H1 (cell line): ENCODE measurements at regions not wholly inside any gene's neighbourhood (a gene's known extent, or its start where the extent isn't known, plus 50 kb on each side); places are given as distances from the start of the nearest gene placed in this dataset.

ENCODE experiments used
- CTCF ChIA-PET: fragments of 300-600 bp; sonication (Branson Sonifier 250); formaldehyde crosslinking; loops from one replicate; lab custom pipeline; 2021; ENCODE audit not compliant: partially characterized antibody; lab: Charles Lee
- POLR2A ChIA-PET: fragments of 300-600 bp; sonication (Branson Sonifier 250); formaldehyde crosslinking; loops from one replicate; lab custom pipeline; 2021; ENCODE audit warnings: inconsistent platforms; ENCODE audit not compliant: partially characterized antibody; lab: Charles Lee
- DNase-seq, 2 experiments: peaks; one replicate each; pipeline versions ENCODE4 v3.0.0 to v3.0.0-alpha.2; 2010 to 2022; ENCODE audit warnings: low spot score in 2 of 2, low read depth in 1 of 2, mixed read lengths in 1 of 2
- FAIRE-seq: peaks from 2 replicates; lab custom pipeline; 2011; peaks lifted over from hg19 to GRCh38; lab: Jason Lieb, UNC
- H2AFZ ChIP-seq: 2 replicates; pipeline ENCODE4 v1.8.1; 2012; ENCODE audit warnings: low read length, inconsistent platforms
- H2AK5ac ChIP-seq: 2 replicates; pipeline ENCODE4 v1.6.1; 2013; ENCODE audit warnings: low read depth, low read length
- H2BK120ac ChIP-seq: replicated peaks from 2 replicates; pipeline ENCODE3; 2013; ENCODE audit warnings: low read depth, low read length, inconsistent platforms
- H2BK12ac ChIP-seq: 2 replicates; pipeline ENCODE4 v1.6.1; 2013; ENCODE audit warnings: low read depth, low read length
- H2BK15ac ChIP-seq: 2 replicates; pipeline ENCODE4 v1.6.1; 2013; ENCODE audit warnings: low read length
- H2BK20ac ChIP-seq: 2 replicates; pipeline ENCODE4 v1.6.1; 2013; ENCODE audit warnings: low read length
- H2BK5ac ChIP-seq: 2 replicates; pipeline ENCODE4 v1.6.1; 2013; ENCODE audit warnings: low read depth, low read length
- H3K14ac ChIP-seq: 2 replicates; pipeline ENCODE4 v1.6.1; 2013; ENCODE audit warnings: inconsistent platforms; ENCODE audit not compliant: insufficient read length
- H3K18ac ChIP-seq: 2 replicates; pipeline ENCODE4 v1.6.1; 2013; ENCODE audit warnings: low read length; ENCODE audit errors: extremely low read depth
- H3K23ac ChIP-seq: 2 replicates; pipeline ENCODE4 v1.6.1; 2013; ENCODE audit warnings: inconsistent platforms; ENCODE audit not compliant: insufficient read length
- H3K23me2 ChIP-seq: 2 replicates; pipeline ENCODE4 v1.6.1; 2013; ENCODE audit warnings: low read depth, low read length
- H3K27ac ChIP-seq: 2 replicates; pipeline ENCODE4 v1.6.1; 2011; ENCODE audit warnings: low read depth, low read length, inconsistent platforms
- H3K27me3 ChIP-seq, 4 experiments: replicated peaks in 1 of 4; 1 replicate in 1 of 4; 2 replicates in 3 of 4; pipeline versions ENCODE4 v1.6.1 to v1.8.1; 2011 to 2013; ENCODE audit warnings: low read length in 3 of 4, mild to moderate bottlenecking in 3 of 4, inconsistent platforms in 2 of 4, mixed read lengths in 2 of 4, moderate library complexity in 1 of 4; ENCODE audit not compliant: control insufficient read depth in 3 of 4, insufficient read depth in 3 of 4; ENCODE audit errors: extremely low read depth in 1 of 4
- H3K36me3 ChIP-seq, 4 experiments: 2 replicates each; pipeline versions ENCODE4 v1.6.1 to v1.8.1; 2011 to 2013; ENCODE audit warnings: mild to moderate bottlenecking in 4 of 4, low read length in 3 of 4, moderate library complexity in 2 of 4, control low read depth in 1 of 4, inconsistent platforms in 1 of 4; ENCODE audit not compliant: insufficient read depth in 4 of 4, control insufficient read depth in 2 of 4
- H3K4ac ChIP-seq: replicated peaks from 2 replicates; pipeline ENCODE3; 2013; ENCODE audit warnings: low read length, low read depth, mixed read lengths, inconsistent platforms; ENCODE audit not compliant: insufficient read length
- H3K4me1 ChIP-seq, 4 experiments: replicated peaks in 1 of 4; 1 replicate in 1 of 4; 2 replicates in 3 of 4; pipeline versions ENCODE4 v1.6.1 to v1.8.1; 2011 to 2013; ENCODE audit warnings: low read length in 3 of 4, inconsistent platforms in 2 of 4, mixed read lengths in 1 of 4; ENCODE audit not compliant: insufficient read depth in 4 of 4, control insufficient read depth in 3 of 4
- H3K4me2 ChIP-seq, 2 experiments: 2 replicates each; pipeline versions ENCODE4 v1.6.1 to v1.8.1; 2011 to 2013; ENCODE audit warnings: low read depth in 2 of 2, low read length in 2 of 2, control low read depth in 1 of 2, inconsistent platforms in 1 of 2, mild to moderate bottlenecking in 1 of 2; ENCODE audit not compliant: insufficient read depth in 1 of 2
- H3K4me3 ChIP-seq, 4 experiments: fragments of 200-600, 300-600 bp in 1 of 4; sonication (generic), shearing (Covaris generic), sonication (Bioruptor Twin) in 1 of 4; 2 replicates each; pipeline versions ENCODE4 v1.5.1 to v1.8.1; 2011 to 2016; ENCODE audit warnings: low read length in 4 of 4, low read depth in 3 of 4, control low read depth in 2 of 4, inconsistent platforms in 2 of 4, mild to moderate bottlenecking in 2 of 4, mixed read lengths in 1 of 4, moderate library complexity in 1 of 4; ENCODE audit not compliant: insufficient read depth in 2 of 4; ENCODE audit errors: extremely low read depth in 1 of 4
- H3K56ac ChIP-seq: replicated peaks from 2 replicates; pipeline ENCODE3; 2013; ENCODE audit warnings: low read depth, mild to moderate bottlenecking, mixed read lengths, low read length, inconsistent platforms; ENCODE audit not compliant: insufficient read length
- H3K79me1 ChIP-seq: 2 replicates; pipeline ENCODE4 v1.6.1; 2013; ENCODE audit warnings: low read depth, low read length, control low read depth
- H3K79me2 ChIP-seq, 2 experiments: 2 replicates each; pipeline versions ENCODE4 v1.6.1 to v1.8.1; 2012 to 2013; ENCODE audit warnings: low read length in 2 of 2, mild to moderate bottlenecking in 2 of 2, inconsistent platforms in 1 of 2; ENCODE audit not compliant: insufficient read depth in 2 of 2, control insufficient read depth in 1 of 2
- H3K9ac ChIP-seq, 4 experiments: replicated peaks in 1 of 4; 1 replicate in 1 of 4; 2 replicates in 3 of 4; pipeline versions ENCODE4 v1.6.1 to v1.8.1; 2011 to 2013; ENCODE audit warnings: low read depth in 3 of 4, low read length in 3 of 4, control low read depth in 2 of 4, mild to moderate bottlenecking in 2 of 4, moderate library complexity in 2 of 4, inconsistent platforms in 1 of 4; ENCODE audit errors: extremely low read depth in 1 of 4
- H3K9me3 ChIP-seq, 2 experiments: 2 replicates each; pipeline versions ENCODE4 v1.6.1 to v1.8.1; 2012 to 2013; ENCODE audit warnings: mild to moderate bottlenecking in 2 of 2, moderate library complexity in 2 of 2, control low read depth in 1 of 2, inconsistent platforms in 1 of 2, low read depth in 1 of 2, low read length in 1 of 2, mixed read lengths in 1 of 2; ENCODE audit not compliant: insufficient read depth in 2 of 2
- H4K20me1 ChIP-seq, 2 experiments: replicated peaks in 1 of 2; 2 replicates each; pipeline versions ENCODE3 to v1.8.1; 2011 to 2013; ENCODE audit warnings: inconsistent platforms in 2 of 2, low read length in 2 of 2, mild to moderate bottlenecking in 1 of 2; ENCODE audit not compliant: insufficient read depth in 2 of 2, control insufficient read depth in 1 of 2
- H4K5ac ChIP-seq: 2 replicates; pipeline ENCODE4 v1.6.1; 2013; ENCODE audit warnings: low read length, low read depth, mixed read lengths, inconsistent platforms; ENCODE audit not compliant: insufficient read length
- H4K8ac ChIP-seq: 2 replicates; pipeline ENCODE4 v1.8.0; 2013; ENCODE audit warnings: mild to moderate bottlenecking, moderate library complexity, low read length, inconsistent platforms; ENCODE audit not compliant: insufficient read depth; ENCODE audit errors: extremely low read depth
- H4K91ac ChIP-seq: replicated peaks from 2 replicates; pipeline ENCODE3; 2013; ENCODE audit warnings: low read length, mixed read lengths, inconsistent platforms; ENCODE audit not compliant: insufficient read length
- BACH1 ChIP-seq: IDR thresholded peaks from 2 replicates; pipeline ENCODE4 v1.6.1; 2012; ENCODE audit warnings: low read length, improper control_type of control experiment
- BCL11A ChIP-seq, 2 experiments: IDR thresholded peaks; one replicate each; pipeline ENCODE4 v1.6.1; 2011; ENCODE audit warnings: low read depth in 2 of 2, low read length in 2 of 2, mild to moderate bottlenecking in 2 of 2
- BRCA1 ChIP-seq: IDR thresholded peaks from 2 replicates; pipeline ENCODE4 v1.6.1; 2012; ENCODE audit warnings: low read depth, low read length, improper control_type of control experiment
- CTBP2 ChIP-seq: IDR thresholded peaks from 2 replicates; pipeline ENCODE4 v1.7.0; 2011; ENCODE audit warnings: borderline replicate concordance, mild to moderate bottlenecking, moderate library complexity, mixed read lengths, low read length; ENCODE audit not compliant: insufficient read depth, insufficient read length
- EGR1 ChIP-seq: IDR thresholded peaks from 2 replicates; pipeline ENCODE4 v1.6.1; 2011; ENCODE audit warnings: low read depth, low read length, borderline replicate concordance
- EZH2 ChIP-seq: fragments of 200-600 bp; sonication (generic); IDR thresholded peaks from 2 replicates; pipeline ENCODE4 v1.7.1; 2012; ENCODE audit warnings: low read depth, mild to moderate bottlenecking, moderate library complexity, low read length, inconsistent platforms; ENCODE audit not compliant: severe bottlenecking
- KDM5A ChIP-seq: fragments of 200-600 bp; IDR thresholded peaks from 2 replicates; pipeline ENCODE4 v1.7.1; 2012; ENCODE audit warnings: mild to moderate bottlenecking, low read length, inconsistent platforms, mixed read lengths
- SIRT6 ChIP-seq: IDR thresholded peaks from one replicate; pipeline ENCODE4 v1.7.1; 2012; ENCODE audit warnings: low read length, inconsistent platforms
- SP1 ChIP-seq: IDR thresholded peaks from 2 replicates; pipeline ENCODE4 v1.6.1; 2011; ENCODE audit warnings: low read depth, low read length
- ZNF274 ChIP-seq: IDR thresholded peaks from 2 replicates; pipeline ENCODE4 v1.7.0; 2012; ENCODE audit warnings: low read length, borderline replicate concordance; ENCODE audit errors: extremely low read depth
- WGBS, 2 experiments: shearing (Covaris generic) in 1 of 2; methylation state at CpG; one replicate each; pipeline versions ENCODE4 v1.1.6 to v1.1.7; 2013 to 2015; ENCODE audit warnings: low lambda C conversion rate in 2 of 2, mixed read lengths in 2 of 2, inconsistent platforms in 1 of 2, low coverage in 1 of 2, missing lambda C conversion rate in 1 of 2; ENCODE audit not compliant: insufficient replicate concordance in 2 of 2, insufficient coverage in 1 of 2, insufficient read length in 1 of 2; ENCODE audit errors: extremely low coverage in 1 of 2, missing lambda C conversion rate in 1 of 2; 5-methylcytosine and 5-hydroxymethylcytosine counted together
- TF ChIP-seq, protein P1 (sequence below), 3 experiments: IDR thresholded peaks; 1 replicate in 2 of 3; 2 replicates in 1 of 3; pipeline versions ENCODE4 v1.5.1 to v1.6.1; 2011; ENCODE audit warnings: low read length in 3 of 3, mild to moderate bottlenecking in 3 of 3, inconsistent platforms in 2 of 3, low read depth in 1 of 3, moderate library complexity in 1 of 3; ENCODE audit not compliant: insufficient read depth in 1 of 3; ENCODE audit errors: control extremely low read depth in 1 of 3

- Histone ChIP-seq H2BK20ac (no peak overlapping the region), H3K9me3 (peaks cover 0 to 3% of the 10 kb centered on the region in 2 experiments; a peak in 1 of 4 replicates), H2BK12ac (no peak overlapping the region), H3K27me3 (no peaks in the 10 kb centered on the region), H2AFZ (no peak overlapping the region), H3K23ac (no peak overlapping the region), H3K27ac (no peak overlapping the region), H3K4me1 (no peaks in the 10 kb centered on the region), H4K91ac (no peak overlapping the region), H4K8ac (no peak overlapping the region), H3K4me2 (no peak overlapping the region), H3K9ac (no peak overlapping the region), H2AK5ac (no peak overlapping the region), H4K5ac (no peak overlapping the region), H3K4me3 (no peak overlapping the region), H3K18ac (no peak overlapping the region; the same call in 1 of the 2 replicates), H2BK15ac (no peak overlapping the region), H2BK120ac (no peak overlapping the region), H2BK5ac (no peak overlapping the region), H3K4ac (no peak overlapping the region), H3K23me2 (no peaks in the 10 kb centered on the region), H4K20me1 (no peaks in the 10 kb centered on the region), H3K56ac (no peak overlapping the region), H3K36me3 (no peaks in the 10 kb centered on the region), H3K79me2 (no peaks in the 10 kb centered on the region), H3K14ac (no peak overlapping the region), H3K79me1 (no peaks in the 10 kb centered on the region)
- no peak for FAIRE-seq
- no peak for DNase-seq
- WGBS, 2 experiments, result 92% methylated on average over 5 of the region's 5 CpGs; no CpG with 5 or more reads in 1 of the 2 experiments
- CTCF ChIA-PET, result interaction anchor here (0.6 kb wide), 1 partner anchor 18 kb away, joined by 3 read pairs; no protein-coding TSS in a partner anchor
- POLR2A ChIA-PET, result no interaction called here
- TF ChIP-seq BCL11A (IDR thresholded peaks at IDR 0.05; ENCODE audit: low read depth in 2 of 2, low read length in 2 of 2), result no peak
- TF ChIP-seq SIRT6, result no peak
- no peak for TF ChIP-seq SP1
- TF ChIP-seq BRCA1, result no peak
- TF ChIP-seq, protein P1, sequence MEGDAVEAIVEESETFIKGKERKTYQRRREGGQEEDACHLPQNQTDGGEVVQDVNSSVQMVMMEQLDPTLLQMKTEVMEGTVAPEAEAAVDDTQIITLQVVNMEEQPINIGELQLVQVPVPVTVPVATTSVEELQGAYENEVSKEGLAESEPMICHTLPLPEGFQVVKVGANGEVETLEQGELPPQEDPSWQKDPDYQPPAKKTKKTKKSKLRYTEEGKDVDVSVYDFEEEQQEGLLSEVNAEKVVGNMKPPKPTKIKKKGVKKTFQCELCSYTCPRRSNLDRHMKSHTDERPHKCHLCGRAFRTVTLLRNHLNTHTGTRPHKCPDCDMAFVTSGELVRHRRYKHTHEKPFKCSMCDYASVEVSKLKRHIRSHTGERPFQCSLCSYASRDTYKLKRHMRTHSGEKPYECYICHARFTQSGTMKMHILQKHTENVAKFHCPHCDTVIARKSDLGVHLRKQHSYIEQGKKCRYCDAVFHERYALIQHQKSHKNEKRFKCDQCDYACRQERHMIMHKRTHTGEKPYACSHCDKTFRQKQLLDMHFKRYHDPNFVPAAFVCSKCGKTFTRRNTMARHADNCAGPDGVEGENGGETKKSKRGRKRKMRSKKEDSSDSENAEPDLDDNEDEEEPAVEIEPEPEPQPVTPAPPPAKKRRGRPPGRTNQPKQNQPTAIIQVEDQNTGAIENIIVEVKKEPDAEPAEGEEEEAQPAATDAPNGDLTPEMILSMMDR (IDR thresholded peaks at IDR 0.05; ENCODE audit: control extremely low read depth in 1 of 3, insufficient read depth in 1 of 3, low read depth in 1 of 3, low read length in 3 of 3), result no peak
- no peak for TF ChIP-seq ZNF274
- no peak for TF ChIP-seq CTBP2
- TF ChIP-seq EGR1, result no peak
- TF ChIP-seq BACH1, result no peak
- TF ChIP-seq EZH2, result no peak
- no peak for TF ChIP-seq KDM5A
Observed at GRCh38 chr18:61690418-61691138, 202.2 kb downstream of the RNF152 start.
